ENCODE measurements at regions not wholly inside any gene's neighbourhood (a gene's known extent, or its start where the extent isn't known, plus 50 kb on each side); places are given as distances from the start of the nearest gene placed in this dataset.

GRCh38 chr9:88689509-88690298 is 154.7 kb downstream of the NXNL2 start:
- TF ChIP-seq EZH2 (optimal IDR thresholded peaks at IDR 0.05; ENCODE audit: low read depth, low read length) (no peak), CTCF (IDR thresholded peaks at IDR 0.05; ENCODE audit: low read length) (no peak)
